ENCODE measurements at regions not wholly inside any gene's neighbourhood (a gene's known extent, or its start where the extent isn't known, plus 50 kb on each side); places are given as distances from the start of the nearest gene placed in this dataset.

GRCh38 chr2:67658820-67659219 is 261.7 kb downstream of the ETAA1 start:
- Histone ChIP-seq H3K27me3 (ENCODE audit: control insufficient read depth in 2 of 2, insufficient read depth in 2 of 2, low read length in 2 of 2) (no peaks in the 10 kb centered on the region), H4K20me1 (ENCODE audit: insufficient read depth, low read length) (no peaks in the 10 kb centered on the region), H3K4me1 (ENCODE audit: control insufficient read depth in 1 of 2, insufficient read depth in 2 of 2, low read length in 2 of 2) (no peaks in the 10 kb centered on the region), H3K36me3 (replicated peaks in 1 of 2; ENCODE audit: control insufficient read depth in 1 of 2, insufficient read depth in 2 of 2, low read length in 2 of 2) (no peaks in the 10 kb centered on the region), H3K27ac (ENCODE audit: low read depth in 1 of 2, low read length in 2 of 2) (no peak overlapping the region), H3K9ac (ENCODE audit: insufficient read depth, low read length, poor library complexity, severe bottlenecking) (no peak overlapping the region), H3K4me3 (replicated peaks in 1 of 3; ENCODE audit: low read depth in 2 of 3, low read length in 3 of 3) (no peak overlapping the region), H3K79me2 (ENCODE audit: insufficient read depth, low read length) (no peaks in the 10 kb centered on the region), H3K4me2 (replicated peaks; ENCODE audit: extremely low read depth, low read length, poor library complexity, severe bottlenecking) (no peak overlapping the region), H3K9me3 (replicated peaks in 1 of 2; ENCODE audit: control insufficient read depth in 1 of 2, insufficient read depth in 1 of 2, low read length in 2 of 2) (no peaks in the 10 kb centered on the region), H2AFZ (ENCODE audit: insufficient read depth, low read depth, low read length, poor library complexity, severe bottlenecking) (no peak overlapping the region)
- no peak for DNase-seq
- intact Hi-C loops (cut with micrococcal nuclease): no loop called here
- Mint-ChIP-seq H3K27ac (no peak overlapping the region), H3K9me3 (peaks cover 0 to 4% (median 3%) of the 10 kb centered on the region in 7 donors), H3K27me3 (ENCODE audit: low read depth in 3 of 3) (no peaks in the 10 kb centered on the region), H3K4me1 (no peaks in the 10 kb centered on the region), H3K4me3 (no peak overlapping the region), H3K36me3 (no peaks in the 10 kb centered on the region)
- TF ChIP-seq CTCF (IDR thresholded peaks at IDR 0.05): no peak

- Histone ChIP-seq H3K4me2 (replicated peaks; ENCODE audit: extremely low read depth, low read length, poor library complexity, severe bottlenecking) (no peak overlapping the region), H3K27ac (ENCODE audit: low read depth in 1 of 2, low read length in 2 of 2) (no peak overlapping the region), H3K9ac (ENCODE audit: insufficient read depth, low read length, poor library complexity, severe bottlenecking) (no peak overlapping the region), H2AFZ (ENCODE audit: insufficient read depth, low read depth, low read length, poor library complexity, severe bottlenecking) (no peak overlapping the region), H3K79me2 (ENCODE audit: insufficient read depth, low read length) (no peaks in the 10 kb centered on the region), H4K20me1 (ENCODE audit: insufficient read depth, low read length) (no peaks in the 10 kb centered on the region), H3K4me3 (replicated peaks in 1 of 3; ENCODE audit: low read depth in 2 of 3, low read length in 3 of 3) (no peak overlapping the region), H3K9me3 (replicated peaks in 1 of 2; ENCODE audit: control insufficient read depth in 1 of 2, insufficient read depth in 1 of 2, low read length in 2 of 2) (no peaks in the 10 kb centered on the region), H3K4me1 (ENCODE audit: control insufficient read depth in 1 of 2, insufficient read depth in 2 of 2, low read length in 2 of 2) (no peaks in the 10 kb centered on the region), H3K27me3 (ENCODE audit: control insufficient read depth in 2 of 2, insufficient read depth in 2 of 2, low read length in 2 of 2) (no peaks in the 10 kb centered on the region), H3K36me3 (replicated peaks in 1 of 2; ENCODE audit: control insufficient read depth in 1 of 2, insufficient read depth in 2 of 2, low read length in 2 of 2) (no peaks in the 10 kb centered on the region)
- no peak for TF ChIP-seq CTCF (IDR thresholded peaks at IDR 0.05)
- H3K27me3 Mint-ChIP-seq (ENCODE audit: low read depth in 3 of 3): peaks cover 0 to 2% (median 1%) of the 10 kb centered on the region in 3 donors
- no peak overlapping the region for H3K4me3 Mint-ChIP-seq
- no peaks in the 10 kb centered on the region for H3K36me3 Mint-ChIP-seq
- intact Hi-C loops (cut with micrococcal nuclease): no loop called here
- H3K27ac Mint-ChIP-seq: no peak overlapping the region
- no CpG with 5 or more reads among the region's 4 CpGs for WGBS (ENCODE audit: insufficient coverage)
- peaks cover 1 to 4% (median 2%) of the 10 kb centered on the region in 7 donors for H3K9me3 Mint-ChIP-seq
- no peaks in the 10 kb centered on the region for H3K4me1 Mint-ChIP-seq
- no peak for DNase-seq
Observed at GRCh38 chr2:67660015-67660602, 263.0 kb downstream of the ETAA1 start.
